ENCODE measurements at regions not wholly inside any gene's neighbourhood (a gene's known extent, or its start where the extent isn't known, plus 50 kb on each side); places are given as distances from the start of the nearest gene placed in this dataset.

- DNase-seq (peak; percentile 56), ATAC-seq (peak; percentile 70)
- Histone ChIP-seq H3K4me2 (ENCODE audit: low read length) (no peak overlapping the region), H4K20me1 (ENCODE audit: low read length) (no peaks in the 10 kb centered on the region), H3K9me2 (replicated peaks; ENCODE audit: low read length) (no peaks in the 10 kb centered on the region), H3K4me1 (ENCODE audit: insufficient read depth, low read length) (peaks cover 10% of the 10 kb centered on the region; the same call in 1 of the 2 replicates), H3K4me3 (ENCODE audit: low read length) (no peak overlapping the region), H3K79me2 (ENCODE audit: low read length) (no peaks in the 10 kb centered on the region), H3K9me3 (ENCODE audit: low read length) (no peaks in the 10 kb centered on the region), H3K27ac (ENCODE audit: low read length) (no peak overlapping the region), H2AFZ (ENCODE audit: low read length) (no peak overlapping the region), H3K9ac (ENCODE audit: low read length) (no peak overlapping the region), H3K27me3 (ENCODE audit: low read length) (no peaks in the 10 kb centered on the region), H3F3A (ENCODE audit: low read length, unreplicated experiment) (no peaks in the 10 kb centered on the region), H3K36me3 (ENCODE audit: low read depth, low read length) (no peaks in the 10 kb centered on the region)
- no TSS peak for BruUV-seq (replicated peaks)
- TF ChIP-seq EZH2phosphoT487 (IDR thresholded peaks at IDR 0.05; ENCODE audit: borderline replicate concordance, low read length) (no peak), EZH2 (IDR thresholded peaks at IDR 0.05; ENCODE audit: low read length, unreplicated experiment) (no peak), CTCF (conservative IDR thresholded peaks at IDR 0.05; ENCODE audit: low read depth, low read length) (peak; percentile 71)
- intact Hi-C loops (cut with micrococcal nuclease), result loop anchor here (1.0 to 5.0 kb wide), 2 partner anchors 83 to 210 kb away; no protein-coding TSS in a partner anchor
- ChIA-PET CTCF (no interaction called here), POLR2A (ENCODE audit: unreplicated experiment) (no interaction called here)
These were observed 86.5 kb downstream of the OTUD1 start for GRCh38 chr10:23525406-23525805.

- Histone ChIP-seq H3F3A (ENCODE audit: low read length, unreplicated experiment) (no peaks in the 10 kb centered on the region), H3K9ac (ENCODE audit: low read length) (no peak overlapping the region), H2AFZ (ENCODE audit: low read length) (no peak overlapping the region), H3K27ac (ENCODE audit: low read length) (no peak overlapping the region), H3K79me2 (ENCODE audit: low read length) (no peaks in the 10 kb centered on the region), H3K4me2 (ENCODE audit: low read length) (no peak overlapping the region), H3K4me1 (ENCODE audit: insufficient read depth, low read length) (no peaks in the 10 kb centered on the region; the same call in 1 of the 2 replicates), H3K27me3 (ENCODE audit: low read length) (0 out of 2 replicates have a peak, but pooled peaks cover 12% of the 10 kb centered on the region), H3K9me2 (replicated peaks; ENCODE audit: low read length) (no peaks in the 10 kb centered on the region), H3K4me3 (ENCODE audit: low read length) (no peak overlapping the region), H3K36me3 (ENCODE audit: low read depth, low read length) (no peaks in the 10 kb centered on the region), H4K20me1 (ENCODE audit: low read length) (no peaks in the 10 kb centered on the region), H3K9me3 (ENCODE audit: low read length) (no peaks in the 10 kb centered on the region)
- no peak for TF ChIP-seq EZH2phosphoT487 (IDR thresholded peaks at IDR 0.05; ENCODE audit: borderline replicate concordance, low read length)
- no peak for TF ChIP-seq CTCF (conservative IDR thresholded peaks at IDR 0.05; ENCODE audit: low read depth, low read length)
- no peak for TF ChIP-seq EZH2 (IDR thresholded peaks at IDR 0.05; ENCODE audit: low read length, unreplicated experiment)
- ChIA-PET CTCF (interaction anchor here (0.6 kb wide), 1 partner anchor 217 kb away, joined by 5 read pairs; no protein-coding TSS in a partner anchor), POLR2A (ENCODE audit: unreplicated experiment) (no interaction called here)
- no TSS peak for BruUV-seq (replicated peaks)
- ATAC-seq, result no peak
- DNase-seq, result no peak
- intact Hi-C loops (cut with micrococcal nuclease), result loop anchor here (5.0 kb wide), 1 partner anchor 86 kb away; no protein-coding TSS in a partner anchor
These were observed 89.5 kb downstream of the OTUD1 start for GRCh38 chr10:23528419-23528818.

- intact Hi-C loops (cut with micrococcal nuclease), result loop anchor here (1.0 to 5.0 kb wide), 3 partner anchors 87 to 371 kb away; no protein-coding TSS in a partner anchor
- no peak overlapping the region for H3K27ac ChIP-seq (ENCODE audit: low read length)
- H2AFZ ChIP-seq (ENCODE audit: low read length), result no peak overlapping the region
- H3K9me3 ChIP-seq (ENCODE audit: low read length), result no peaks in the 10 kb centered on the region
- POLR2A ChIA-PET (ENCODE audit: unreplicated experiment), result no interaction called here
- H3K36me3 ChIP-seq (ENCODE audit: low read depth, low read length), result no peaks in the 10 kb centered on the region
- CTCF ChIA-PET, result no interaction called here
- ATAC-seq (no peak), DNase-seq (no peak)
- no peak for TF ChIP-seq EZH2 (IDR thresholded peaks at IDR 0.05; ENCODE audit: low read length, unreplicated experiment)
- no peak for TF ChIP-seq CTCF (conservative IDR thresholded peaks at IDR 0.05; ENCODE audit: low read depth, low read length)
- no peak for TF ChIP-seq EZH2phosphoT487 (IDR thresholded peaks at IDR 0.05; ENCODE audit: borderline replicate concordance, low read length)
- H3K27me3 ChIP-seq (ENCODE audit: low read length), result 0 out of 2 replicates have a peak, but pooled peaks cover 12% of the 10 kb centered on the region
- no peaks in the 10 kb centered on the region; the same call in 1 of the 2 replicates for H3K4me1 ChIP-seq (ENCODE audit: insufficient read depth, low read length)
- H3K9me2 ChIP-seq (replicated peaks; ENCODE audit: low read length), result no peaks in the 10 kb centered on the region
- H3K4me3 ChIP-seq (ENCODE audit: low read length), result no peak overlapping the region
- no peaks in the 10 kb centered on the region for H4K20me1 ChIP-seq (ENCODE audit: low read length)
- no peaks in the 10 kb centered on the region for H3K79me2 ChIP-seq (ENCODE audit: low read length)
- no peaks in the 10 kb centered on the region for H3F3A ChIP-seq (ENCODE audit: low read length, unreplicated experiment)
- no peak overlapping the region for H3K9ac ChIP-seq (ENCODE audit: low read length)
- no TSS peak for BruUV-seq (replicated peaks)
- H3K4me2 ChIP-seq (ENCODE audit: low read length), result no peak overlapping the region
These were observed 90.8 kb downstream of the OTUD1 start for GRCh38 chr10:23529625-23530024.
